Panc1 (cell line): ENCODE measurements at regions not wholly inside any gene's neighbourhood (a gene's known extent, or its start where the extent isn't known, plus 50 kb on each side); places are given as distances from the start of the nearest gene placed in this dataset.

ENCODE experiments used
- ATAC-seq: fragments of 200-7000 bp; cut with Tn5 transposase; 2 replicates; pipeline ENCODE4 v1.9.1; 2020; ENCODE audit warnings: mild to moderate bottlenecking, moderate library complexity
- BruUV-seq: library from RNA; stranded (reverse); fragments of 400-500 nt; replicated peaks from 2 replicates; lab custom pipeline; 2021; lab: Mats Ljungman, UMichigan
- CTCF ChIA-PET: fragments of 300-600 bp; sonication (Branson Sonifier 250); formaldehyde crosslinking; loops from one replicate; lab custom pipeline; 2022; ENCODE audit warnings: antibody characterized with exemption; lab: Charles Lee
- POLR2A ChIA-PET: fragments of 300-600 bp; sonication (Branson Sonifier 250); formaldehyde crosslinking; loops from one replicate; lab custom pipeline; 2022; ENCODE audit warnings: antibody characterized with exemption; lab: Charles Lee
- DNase-seq: peaks from one replicate; pipeline ENCODE4 v3.0.0-alpha.2; 2010; ENCODE audit warnings: low read depth, low spot score
- H3K27ac ChIP-seq: 2 replicates; pipeline ENCODE4 v1.5.1; 2011; ENCODE audit warnings: mild to moderate bottlenecking, low read length, inconsistent platforms
- H3K27me3 ChIP-seq: fragments of 200-500 bp; sonication (Bioruptor generic); 2 replicates; pipeline ENCODE4 v1.6.0; 2014; ENCODE audit warnings: low read length, inconsistent platforms; ENCODE audit not compliant: control insufficient read depth, insufficient read depth
- H3K36me3 ChIP-seq: fragments of 200-500 bp; sonication (Bioruptor generic); 2 replicates; pipeline ENCODE4 v1.5.1; 2014; ENCODE audit warnings: inconsistent platforms, mild to moderate bottlenecking, low read length, moderate library complexity; ENCODE audit not compliant: control insufficient read depth, insufficient read depth
- H3K4me1 ChIP-seq: 2 replicates; pipeline ENCODE4 v1.5.1; 2011; ENCODE audit warnings: inconsistent platforms, mild to moderate bottlenecking, low read length, moderate library complexity; ENCODE audit not compliant: control insufficient read depth, insufficient read depth
- H3K4me3 ChIP-seq, 2 experiments: 2 replicates each; pipeline ENCODE4 v1.5.1; 2011 to 2012; ENCODE audit warnings: low read depth in 2 of 2, low read length in 2 of 2, mild to moderate bottlenecking in 2 of 2, inconsistent platforms in 1 of 2, moderate library complexity in 1 of 2
- H3K9me3 ChIP-seq: fragments of 200-500 bp; sonication (Bioruptor generic); 2 replicates; pipeline ENCODE4 v1.5.1; 2014; ENCODE audit warnings: low read depth, mild to moderate bottlenecking, inconsistent platforms, low read length, moderate library complexity; ENCODE audit not compliant: control insufficient read depth, insufficient read depth
- POLR2AphosphoS5 ChIP-seq: IDR thresholded peaks from 2 replicates; pipeline ENCODE4 v1.6.1; 2012; ENCODE audit warnings: mild to moderate bottlenecking, low read depth, low read length, moderate library complexity
- SIN3A ChIP-seq: IDR thresholded peaks from 2 replicates; pipeline ENCODE4 v1.6.1; 2012; ENCODE audit warnings: low read depth, mild to moderate bottlenecking, low read length, moderate library complexity, borderline replicate concordance; ENCODE audit not compliant: insufficient read depth
- TCF7L2 ChIP-seq: IDR thresholded peaks from 2 replicates; pipeline ENCODE4 v1.6.1; 2011; ENCODE audit warnings: mild to moderate bottlenecking, low read depth, low read length, inconsistent platforms
- in situ Hi-C: cut with HindIII; loops from 2 replicates; pipeline ENCODE4 v1.10.0; 2016; ENCODE audit warnings: low sequenced_read_pairs, low pct_unique_long_range_greater_than_20kb
- intact Hi-C: fragments of 100-400 bp; cut with micrococcal nuclease; formaldehyde crosslinking; loops from one replicate; pipeline ENCODE4 v1.10.0; 2022; ENCODE audit not compliant: unreplicated experiment
- TF ChIP-seq, protein P1 (sequence below), 2 experiments: IDR thresholded peaks; 2 replicates each; pipeline ENCODE4 v1.6.1; 2011 to 2012; ENCODE audit warnings: low read depth in 2 of 2, control low read depth in 1 of 2, low read length in 1 of 2, mild to moderate bottlenecking in 1 of 2, moderate library complexity in 1 of 2; ENCODE audit not compliant: insufficient read depth in 1 of 2
- TF ChIP-seq, protein P2 (sequence below): fragments of 450-650 bp; IDR thresholded peaks from 2 replicates; pipeline ENCODE4 v1.5.1; 2017; ENCODE audit warnings: mild to moderate bottlenecking

DNA sequence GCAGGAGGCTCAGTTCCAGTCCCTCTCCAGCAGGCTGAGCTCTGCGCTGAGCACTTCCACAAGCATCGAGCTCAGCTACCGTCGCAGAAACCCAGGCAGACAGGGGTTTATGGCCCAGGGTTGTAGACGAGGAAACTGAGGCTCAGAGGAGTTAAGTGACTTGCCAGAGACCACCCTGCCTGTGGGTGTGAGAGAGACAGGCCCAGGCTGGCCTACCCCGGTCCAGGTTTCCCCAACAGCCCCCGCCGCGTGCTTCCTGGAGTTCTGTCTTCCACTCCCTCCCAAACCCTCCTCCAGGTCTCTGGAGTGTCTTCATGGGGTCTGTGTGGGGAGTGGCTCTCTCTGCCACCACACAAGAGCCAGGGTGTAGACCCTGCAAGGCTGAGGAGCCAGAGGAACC, 615.9 kb downstream of the PTPRU start:
- peaks cover 5% of the 10 kb centered on the region; the same call in 1 of the 2 replicates for H3K27me3 ChIP-seq
- ChIA-PET POLR2A (no interaction called here), CTCF (no interaction called here)
- no TSS peak for BruUV-seq
- no peak overlapping the region for H3K4me3 ChIP-seq
- in situ Hi-C loops = no loop called here
- H3K27ac ChIP-seq = no peak overlapping the region
- H3K36me3 ChIP-seq = no peaks in the 10 kb centered on the region
- intact Hi-C loops = loop anchor here (10.0 kb wide), 1 partner anchor 337 kb away; no protein-coding TSS in a partner anchor
- ATAC-seq (no peak), DNase-seq (no peak)
- no peaks in the 10 kb centered on the region for H3K9me3 ChIP-seq
- no peaks in the 10 kb centered on the region for H3K4me1 ChIP-seq
- TF ChIP-seq, protein P1, sequence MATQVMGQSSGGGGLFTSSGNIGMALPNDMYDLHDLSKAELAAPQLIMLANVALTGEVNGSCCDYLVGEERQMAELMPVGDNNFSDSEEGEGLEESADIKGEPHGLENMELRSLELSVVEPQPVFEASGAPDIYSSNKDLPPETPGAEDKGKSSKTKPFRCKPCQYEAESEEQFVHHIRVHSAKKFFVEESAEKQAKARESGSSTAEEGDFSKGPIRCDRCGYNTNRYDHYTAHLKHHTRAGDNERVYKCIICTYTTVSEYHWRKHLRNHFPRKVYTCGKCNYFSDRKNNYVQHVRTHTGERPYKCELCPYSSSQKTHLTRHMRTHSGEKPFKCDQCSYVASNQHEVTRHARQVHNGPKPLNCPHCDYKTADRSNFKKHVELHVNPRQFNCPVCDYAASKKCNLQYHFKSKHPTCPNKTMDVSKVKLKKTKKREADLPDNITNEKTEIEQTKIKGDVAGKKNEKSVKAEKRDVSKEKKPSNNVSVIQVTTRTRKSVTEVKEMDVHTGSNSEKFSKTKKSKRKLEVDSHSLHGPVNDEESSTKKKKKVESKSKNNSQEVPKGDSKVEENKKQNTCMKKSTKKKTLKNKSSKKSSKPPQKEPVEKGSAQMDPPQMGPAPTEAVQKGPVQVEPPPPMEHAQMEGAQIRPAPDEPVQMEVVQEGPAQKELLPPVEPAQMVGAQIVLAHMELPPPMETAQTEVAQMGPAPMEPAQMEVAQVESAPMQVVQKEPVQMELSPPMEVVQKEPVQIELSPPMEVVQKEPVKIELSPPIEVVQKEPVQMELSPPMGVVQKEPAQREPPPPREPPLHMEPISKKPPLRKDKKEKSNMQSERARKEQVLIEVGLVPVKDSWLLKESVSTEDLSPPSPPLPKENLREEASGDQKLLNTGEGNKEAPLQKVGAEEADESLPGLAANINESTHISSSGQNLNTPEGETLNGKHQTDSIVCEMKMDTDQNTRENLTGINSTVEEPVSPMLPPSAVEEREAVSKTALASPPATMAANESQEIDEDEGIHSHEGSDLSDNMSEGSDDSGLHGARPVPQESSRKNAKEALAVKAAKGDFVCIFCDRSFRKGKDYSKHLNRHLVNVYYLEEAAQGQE (IDR thresholded peaks at IDR 0.05; ENCODE audit: insufficient read depth in 1 of 2, low read depth in 2 of 2, low read length in 1 of 2) = no peak
- TF ChIP-seq, protein P2, sequence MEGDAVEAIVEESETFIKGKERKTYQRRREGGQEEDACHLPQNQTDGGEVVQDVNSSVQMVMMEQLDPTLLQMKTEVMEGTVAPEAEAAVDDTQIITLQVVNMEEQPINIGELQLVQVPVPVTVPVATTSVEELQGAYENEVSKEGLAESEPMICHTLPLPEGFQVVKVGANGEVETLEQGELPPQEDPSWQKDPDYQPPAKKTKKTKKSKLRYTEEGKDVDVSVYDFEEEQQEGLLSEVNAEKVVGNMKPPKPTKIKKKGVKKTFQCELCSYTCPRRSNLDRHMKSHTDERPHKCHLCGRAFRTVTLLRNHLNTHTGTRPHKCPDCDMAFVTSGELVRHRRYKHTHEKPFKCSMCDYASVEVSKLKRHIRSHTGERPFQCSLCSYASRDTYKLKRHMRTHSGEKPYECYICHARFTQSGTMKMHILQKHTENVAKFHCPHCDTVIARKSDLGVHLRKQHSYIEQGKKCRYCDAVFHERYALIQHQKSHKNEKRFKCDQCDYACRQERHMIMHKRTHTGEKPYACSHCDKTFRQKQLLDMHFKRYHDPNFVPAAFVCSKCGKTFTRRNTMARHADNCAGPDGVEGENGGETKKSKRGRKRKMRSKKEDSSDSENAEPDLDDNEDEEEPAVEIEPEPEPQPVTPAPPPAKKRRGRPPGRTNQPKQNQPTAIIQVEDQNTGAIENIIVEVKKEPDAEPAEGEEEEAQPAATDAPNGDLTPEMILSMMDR = no peak
- TF ChIP-seq POLR2AphosphoS5 (no peak), TCF7L2 (no peak), SIN3A (no peak)

DNA sequence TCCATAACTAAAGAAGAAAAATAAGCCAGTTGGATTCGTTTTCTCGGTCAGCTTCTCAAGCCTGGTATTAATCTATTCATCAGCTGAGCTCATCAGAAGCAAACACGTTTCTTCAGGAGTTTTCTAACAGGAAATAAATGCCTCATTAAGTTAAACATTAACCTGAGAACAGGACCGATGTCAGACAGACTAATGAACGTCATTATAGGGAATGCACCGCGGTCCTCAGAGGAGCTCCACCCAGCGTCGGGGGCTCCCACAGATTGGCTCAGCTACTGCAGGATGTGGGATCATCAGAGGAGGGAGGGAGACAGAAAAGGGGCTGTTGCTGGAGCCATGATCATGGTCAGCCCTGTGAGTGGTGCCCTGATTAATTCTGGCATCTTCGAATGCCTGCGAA, 615.4 kb downstream of the PTPRU start:
- peaks cover 5% of the 10 kb centered on the region; the same call in 1 of the 2 replicates for H3K27me3 ChIP-seq
- no peaks in the 10 kb centered on the region for H3K9me3 ChIP-seq
- no peak overlapping the region for H3K4me3 ChIP-seq
- TF ChIP-seq TCF7L2 = no peak
- no peak for TF ChIP-seq SIN3A
- TF ChIP-seq POLR2AphosphoS5 = no peak
- no peak overlapping the region for H3K27ac ChIP-seq
- CTCF ChIA-PET = no interaction called here
- POLR2A ChIA-PET = no interaction called here
- ATAC-seq (no peak), DNase-seq (no peak)
- no peaks in the 10 kb centered on the region for H3K4me1 ChIP-seq
- no peaks in the 10 kb centered on the region for H3K36me3 ChIP-seq
- intact Hi-C loops = loop anchor here (10.0 kb wide), 1 partner anchor 337 kb away; no protein-coding TSS in a partner anchor
- no TSS peak for BruUV-seq
- in situ Hi-C loops = no loop called here
